H9 (cell line): ENCODE measurements at regions not wholly inside any gene's neighbourhood (a gene's known extent, or its start where the extent isn't known, plus 50 kb on each side); places are given as distances from the start of the nearest gene placed in this dataset.

Experiments
- DNase-seq: peaks from one replicate; pipeline ENCODE4 v3.0.0-alpha.2; 2017
- H2AFZ ChIP-seq: one replicate; pipeline ENCODE4 v1.6.1; 2013; ENCODE audit warnings: mild to moderate bottlenecking, low read length, control low read depth, moderate library complexity
- H2AK5ac ChIP-seq: 2 replicates; pipeline ENCODE4 v1.6.1; 2013; ENCODE audit warnings: low read length, control low read depth, mixed read lengths; ENCODE audit not compliant: insufficient read length
- H2BK120ac ChIP-seq: one replicate; pipeline ENCODE4 v1.6.1; 2013; ENCODE audit warnings: low read depth, mild to moderate bottlenecking, low read length, control low read depth, inconsistent platforms; ENCODE audit not compliant: poor library complexity, severe bottlenecking
- H2BK12ac ChIP-seq: 2 replicates; pipeline ENCODE4 v1.6.1; 2013; ENCODE audit warnings: low read length, control low read depth, mixed read lengths, low read depth; ENCODE audit not compliant: insufficient read length
- H2BK15ac ChIP-seq: 2 replicates; pipeline ENCODE4 v1.6.1; 2013; ENCODE audit warnings: low read depth, low read length, control low read depth
- H2BK20ac ChIP-seq: one replicate; pipeline ENCODE4 v1.6.1; 2013; ENCODE audit warnings: low read depth, mild to moderate bottlenecking, low read length, control low read depth, inconsistent platforms; ENCODE audit not compliant: poor library complexity, severe bottlenecking
- H2BK5ac ChIP-seq: 2 replicates; pipeline ENCODE4 v1.6.1; 2013; ENCODE audit warnings: low read length, control low read depth, mixed read lengths; ENCODE audit not compliant: insufficient read length
- H3K14ac ChIP-seq: 2 replicates; pipeline ENCODE4 v1.6.1; 2013; ENCODE audit warnings: low read length, control low read depth; ENCODE audit not compliant: insufficient read depth
- H3K18ac ChIP-seq: 2 replicates; pipeline ENCODE4 v1.6.1; 2013; ENCODE audit warnings: low read depth, mild to moderate bottlenecking, mixed read lengths, low read length, control low read depth; ENCODE audit not compliant: insufficient read length
- H3K23ac ChIP-seq: 2 replicates; pipeline ENCODE4 v1.6.1; 2013; ENCODE audit warnings: low read length, control low read depth, mixed read lengths, low read depth; ENCODE audit not compliant: insufficient read length
- H3K23me2 ChIP-seq: 2 replicates; pipeline ENCODE4 v1.6.1; 2013; ENCODE audit warnings: low read depth, mild to moderate bottlenecking, mixed read lengths, low read length, control low read depth; ENCODE audit not compliant: insufficient read length, poor library complexity, severe bottlenecking
- H3K27ac ChIP-seq: 2 replicates; pipeline ENCODE4 v1.5.1; 2013; ENCODE audit warnings: low read length, control low read depth, mixed read lengths, low read depth; ENCODE audit not compliant: insufficient read length
- H3K27me3 ChIP-seq: 2 replicates; pipeline ENCODE4 v1.6.1; 2013; ENCODE audit warnings: low read length, control low read depth, inconsistent platforms; ENCODE audit not compliant: insufficient read depth
- H3K4ac ChIP-seq: 2 replicates; pipeline ENCODE4 v1.6.1; 2013; ENCODE audit warnings: low read depth, mild to moderate bottlenecking, control low read depth, inconsistent platforms, low read length, moderate library complexity
- H3K4me1 ChIP-seq: 2 replicates; pipeline ENCODE4 v1.6.1; 2013; ENCODE audit warnings: low read length, control low read depth, inconsistent platforms; ENCODE audit not compliant: insufficient read depth
- H3K4me2 ChIP-seq: 2 replicates; pipeline ENCODE4 v1.6.1; 2013; ENCODE audit warnings: low read length, control low read depth, mixed read lengths; ENCODE audit not compliant: insufficient read length, insufficient read depth
- H3K56ac ChIP-seq: 2 replicates; pipeline ENCODE4 v1.6.1; 2013; ENCODE audit warnings: low read depth, mild to moderate bottlenecking, mixed read lengths, low read length, control low read depth; ENCODE audit not compliant: insufficient read length
- H3K79me1 ChIP-seq: 2 replicates; pipeline ENCODE4 v1.6.1; 2013; ENCODE audit warnings: low read depth, mild to moderate bottlenecking, moderate library complexity, low read length, control low read depth, inconsistent platforms; ENCODE audit not compliant: insufficient read depth, poor library complexity, severe bottlenecking
- H3K79me2 ChIP-seq: 2 replicates; pipeline ENCODE4 v1.6.1; 2013; ENCODE audit warnings: low read length, control low read depth, inconsistent platforms; ENCODE audit not compliant: insufficient read depth
- H3K9ac ChIP-seq: 2 replicates; pipeline ENCODE4 v1.6.1; 2013; ENCODE audit warnings: low read length, control low read depth, mixed read lengths; ENCODE audit not compliant: insufficient read length; ENCODE audit errors: extremely low read depth
- H3K9me3 ChIP-seq: one replicate; pipeline ENCODE4 v1.6.1; 2013; ENCODE audit warnings: low read depth, low read length, inconsistent platforms; ENCODE audit not compliant: control insufficient read depth
- H3T11ph ChIP-seq: one replicate; pipeline ENCODE4 v1.6.1; 2013; ENCODE audit warnings: mild to moderate bottlenecking, low read length, control low read depth, inconsistent platforms
- H4K20me1 ChIP-seq: one replicate; pipeline ENCODE4 v1.6.1; 2013; ENCODE audit not compliant: control insufficient read depth, insufficient read length, insufficient read depth
- H4K5ac ChIP-seq: 2 replicates; pipeline ENCODE4 v1.6.1; 2013; ENCODE audit warnings: low read depth, mild to moderate bottlenecking, mixed read lengths, low read length, control low read depth; ENCODE audit not compliant: insufficient read length
- H4K8ac ChIP-seq: replicated peaks from 2 replicates; pipeline ENCODE4 v1.6.1; 2013; ENCODE audit warnings: low read length, control low read depth, mixed read lengths, low read depth; ENCODE audit not compliant: insufficient read length
- H4K91ac ChIP-seq: 2 replicates; pipeline ENCODE4 v1.6.1; 2013; ENCODE audit warnings: low read depth, mild to moderate bottlenecking, moderate library complexity, mixed read lengths, low read length, control low read depth; ENCODE audit not compliant: insufficient read length
- H3K27ac Mint-ChIP-seq, 3 experiments: 2 replicates in 2 of 3; 3 replicates in 1 of 3; pipeline ENCODE4 v1.8.0; 2020 to 2021; ENCODE audit warnings: mixed read lengths in 3 of 3, mild to moderate bottlenecking in 1 of 3, moderate library complexity in 1 of 3
- H3K27me3 Mint-ChIP-seq: 2 replicates; pipeline ENCODE4 v1.8.0; 2021; ENCODE audit warnings: low read depth, mild to moderate bottlenecking, moderate library complexity, mixed read lengths
- H3K36me3 Mint-ChIP-seq, 3 experiments: 2 replicates in 2 of 3; 3 replicates in 1 of 3; pipeline ENCODE4 v1.8.0; 2020 to 2021; ENCODE audit warnings: low read depth in 3 of 3, mixed read lengths in 3 of 3; ENCODE audit not compliant: insufficient read depth in 1 of 3
- H3K4me1 Mint-ChIP-seq, 2 experiments: 2 replicates each; pipeline ENCODE4 v1.8.0; 2020; ENCODE audit warnings: mixed read lengths in 2 of 2
- H3K4me3 Mint-ChIP-seq, 2 experiments: 2 replicates in 1 of 2; 3 replicates in 1 of 2; pipeline ENCODE4 v1.8.0; 2020 to 2021; ENCODE audit warnings: mild to moderate bottlenecking in 2 of 2, mixed read lengths in 2 of 2, moderate library complexity in 1 of 2
- H3K9me3 Mint-ChIP-seq, 2 experiments: 2 replicates in 1 of 2; 3 replicates in 1 of 2; pipeline ENCODE4 v1.8.0; 2020; ENCODE audit warnings: mild to moderate bottlenecking in 2 of 2, mixed read lengths in 2 of 2, moderate library complexity in 1 of 2
- WGBS: extraction: QIAGEN DNeasy Blood & Tissue Kit; methylation state at CpG from one replicate; pipeline ENCODE4 v1.1.7; 2013; ENCODE audit warnings: missing lambda C conversion rate, low lambda C conversion rate, mixed read lengths; ENCODE audit not compliant: insufficient read length; ENCODE audit errors: extremely low coverage; 5-methylcytosine and 5-hydroxymethylcytosine counted together
- TF ChIP-seq, protein P1 (sequence below): fragments of 200-600 bp; sonication (generic); conservative IDR thresholded peaks from 3 replicates; pipeline ENCODE4 v1.8.0; 2021; ENCODE audit warnings: antibody characterized with exemption, mild to moderate bottlenecking

DNA sequence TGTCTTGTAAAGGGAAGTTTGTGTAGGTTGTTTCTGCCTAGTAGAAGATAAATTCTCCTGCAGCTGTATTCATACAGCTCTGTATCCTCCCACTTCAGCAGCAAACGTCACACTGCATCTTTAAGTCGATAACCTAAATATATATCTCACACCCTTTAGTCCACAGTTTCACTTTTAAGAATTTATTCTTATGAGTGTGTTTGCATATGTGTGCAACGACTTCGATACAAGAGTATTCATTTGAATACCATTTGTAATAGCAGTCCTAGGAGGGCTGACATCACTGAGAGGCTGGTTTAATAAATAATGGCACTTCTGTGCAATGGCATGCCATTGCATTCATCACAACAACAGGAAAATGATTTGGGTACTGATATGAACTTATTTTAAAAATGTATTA lies 63.8 kb upstream of the MSH6 start:
- Histone ChIP-seq H3K23me2 (no peaks in the 10 kb centered on the region), H2AK5ac (no peak overlapping the region), H3K79me2 (no peaks in the 10 kb centered on the region), H3K4ac (no peak overlapping the region), H3K27ac (no peak overlapping the region), H3K4me1 (no peaks in the 10 kb centered on the region), H2AFZ (no peak overlapping the region), H3T11ph (no peak overlapping the region), H3K9me3 (no peaks in the 10 kb centered on the region), H4K20me1 (no peaks in the 10 kb centered on the region), H4K91ac (no peak overlapping the region), H4K5ac (no peak overlapping the region), H3K18ac (no peak overlapping the region), H2BK15ac (no peak overlapping the region), H2BK20ac (no peak overlapping the region), H3K56ac (no peak overlapping the region), H2BK120ac (no peak overlapping the region), H4K8ac (no peak overlapping the region), H3K4me2 (no peak overlapping the region), H3K9ac (no peak overlapping the region), H3K27me3 (no peaks in the 10 kb centered on the region), H3K23ac (no peak overlapping the region), H2BK5ac (no peak overlapping the region), H2BK12ac (no peak overlapping the region), H3K14ac (no peak overlapping the region), H3K79me1 (no peaks in the 10 kb centered on the region)
- Mint-ChIP-seq H3K9me3 (peaks cover 15 to 17% of the 10 kb centered on the region in 2 experiments), H3K36me3 (peaks cover 10 to 18% (median 13%) of the 10 kb centered on the region in 3 experiments), H3K4me3 (no peak overlapping the region), H3K27ac (no peak overlapping the region), H3K27me3 (no peaks in the 10 kb centered on the region), H3K4me1 (peaks cover 11 to 15% of the 10 kb centered on the region in 2 experiments)
- TF ChIP-seq, protein P1, sequence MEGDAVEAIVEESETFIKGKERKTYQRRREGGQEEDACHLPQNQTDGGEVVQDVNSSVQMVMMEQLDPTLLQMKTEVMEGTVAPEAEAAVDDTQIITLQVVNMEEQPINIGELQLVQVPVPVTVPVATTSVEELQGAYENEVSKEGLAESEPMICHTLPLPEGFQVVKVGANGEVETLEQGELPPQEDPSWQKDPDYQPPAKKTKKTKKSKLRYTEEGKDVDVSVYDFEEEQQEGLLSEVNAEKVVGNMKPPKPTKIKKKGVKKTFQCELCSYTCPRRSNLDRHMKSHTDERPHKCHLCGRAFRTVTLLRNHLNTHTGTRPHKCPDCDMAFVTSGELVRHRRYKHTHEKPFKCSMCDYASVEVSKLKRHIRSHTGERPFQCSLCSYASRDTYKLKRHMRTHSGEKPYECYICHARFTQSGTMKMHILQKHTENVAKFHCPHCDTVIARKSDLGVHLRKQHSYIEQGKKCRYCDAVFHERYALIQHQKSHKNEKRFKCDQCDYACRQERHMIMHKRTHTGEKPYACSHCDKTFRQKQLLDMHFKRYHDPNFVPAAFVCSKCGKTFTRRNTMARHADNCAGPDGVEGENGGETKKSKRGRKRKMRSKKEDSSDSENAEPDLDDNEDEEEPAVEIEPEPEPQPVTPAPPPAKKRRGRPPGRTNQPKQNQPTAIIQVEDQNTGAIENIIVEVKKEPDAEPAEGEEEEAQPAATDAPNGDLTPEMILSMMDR, result no peak
- no peak for DNase-seq
- WGBS, result no CpG with 5 or more reads among the region's 4 CpGs
